ENCODE measurements at regions not wholly inside any gene's neighbourhood (a gene's known extent, or its start where the extent isn't known, plus 50 kb on each side); places are given as distances from the start of the nearest gene placed in this dataset.

DNA sequence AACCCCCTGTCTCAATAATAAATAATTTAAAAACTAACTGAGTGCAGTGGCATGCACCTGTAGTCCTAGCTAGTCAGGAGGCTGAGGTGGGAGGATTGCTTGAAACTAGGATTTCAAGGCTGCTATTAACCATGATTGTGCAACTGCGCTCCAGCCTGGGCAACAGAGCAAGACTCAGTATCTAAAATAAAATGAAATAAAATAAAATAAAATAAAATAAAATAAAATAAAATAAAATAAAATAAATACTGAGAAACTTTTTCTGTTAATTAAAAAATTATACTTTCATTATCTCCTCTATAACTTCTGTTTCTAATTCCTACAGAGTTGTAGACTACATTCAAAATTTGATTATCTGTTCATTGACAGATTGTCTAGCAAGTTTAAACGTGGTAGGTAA, 999.4 kb downstream of the ANKRD7 start:
- no peaks in the 10 kb centered on the region for H3K9me2 ChIP-seq (replicated peaks; ENCODE audit: insufficient read depth, low read length)
- H3K9ac ChIP-seq (ENCODE audit: low read length): no peak overlapping the region
- H4K20me1 ChIP-seq (ENCODE audit: low read depth, low read length): no peaks in the 10 kb centered on the region
- TF ChIP-seq EZH2phosphoT487 (conservative IDR thresholded peaks at IDR 0.05; ENCODE audit: low read length): no peak
- TF ChIP-seq, protein P1, sequence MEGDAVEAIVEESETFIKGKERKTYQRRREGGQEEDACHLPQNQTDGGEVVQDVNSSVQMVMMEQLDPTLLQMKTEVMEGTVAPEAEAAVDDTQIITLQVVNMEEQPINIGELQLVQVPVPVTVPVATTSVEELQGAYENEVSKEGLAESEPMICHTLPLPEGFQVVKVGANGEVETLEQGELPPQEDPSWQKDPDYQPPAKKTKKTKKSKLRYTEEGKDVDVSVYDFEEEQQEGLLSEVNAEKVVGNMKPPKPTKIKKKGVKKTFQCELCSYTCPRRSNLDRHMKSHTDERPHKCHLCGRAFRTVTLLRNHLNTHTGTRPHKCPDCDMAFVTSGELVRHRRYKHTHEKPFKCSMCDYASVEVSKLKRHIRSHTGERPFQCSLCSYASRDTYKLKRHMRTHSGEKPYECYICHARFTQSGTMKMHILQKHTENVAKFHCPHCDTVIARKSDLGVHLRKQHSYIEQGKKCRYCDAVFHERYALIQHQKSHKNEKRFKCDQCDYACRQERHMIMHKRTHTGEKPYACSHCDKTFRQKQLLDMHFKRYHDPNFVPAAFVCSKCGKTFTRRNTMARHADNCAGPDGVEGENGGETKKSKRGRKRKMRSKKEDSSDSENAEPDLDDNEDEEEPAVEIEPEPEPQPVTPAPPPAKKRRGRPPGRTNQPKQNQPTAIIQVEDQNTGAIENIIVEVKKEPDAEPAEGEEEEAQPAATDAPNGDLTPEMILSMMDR (IDR thresholded peaks at IDR 0.05; ENCODE audit: insufficient read depth, low read length, poor library complexity, severe bottlenecking): no peak
- H3K9me3 ChIP-seq (ENCODE audit: insufficient read depth, low read length): no peaks in the 10 kb centered on the region
- H3K4me2 ChIP-seq (ENCODE audit: low read depth, low read length, poor library complexity, severe bottlenecking): no peak overlapping the region
- H3K27ac ChIP-seq (ENCODE audit: low read depth, low read length): no peak overlapping the region
- no peaks in the 10 kb centered on the region for H3F3A ChIP-seq (ENCODE audit: insufficient read depth)
- no peaks in the 10 kb centered on the region for H3K27me3 ChIP-seq (ENCODE audit: low read length)
- no peaks in the 10 kb centered on the region for H3K36me3 ChIP-seq (ENCODE audit: low read length)
- H3K4me3 ChIP-seq (ENCODE audit: insufficient read depth, low read length, poor library complexity, severe bottlenecking): no peak overlapping the region
- no peak overlapping the region for H2AFZ ChIP-seq (ENCODE audit: low read depth, low read length, severe bottlenecking)
- H3K79me2 ChIP-seq (ENCODE audit: insufficient read depth, low read length): no peaks in the 10 kb centered on the region

DNA sequence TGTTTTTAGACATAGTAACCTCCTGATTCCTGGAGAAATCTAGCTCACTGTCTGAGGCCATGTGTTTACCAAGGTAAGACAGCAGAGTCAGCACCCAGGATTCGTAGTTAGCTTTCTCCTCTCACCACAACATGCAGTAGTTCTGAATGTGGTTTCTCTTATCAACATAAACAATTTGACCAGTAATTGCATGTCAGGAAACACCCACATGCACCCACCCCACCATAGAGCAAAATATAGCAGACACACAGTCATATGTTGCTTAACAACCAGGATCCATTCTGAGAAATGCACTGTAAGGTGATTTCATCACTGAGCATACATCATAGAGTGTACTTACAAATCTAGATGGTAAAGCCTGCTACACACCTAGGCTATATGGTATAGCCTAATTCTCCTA, 1004.0 kb downstream of the ANKRD7 start:
- no peaks in the 10 kb centered on the region for H3K79me2 ChIP-seq (ENCODE audit: insufficient read depth, low read length)
- no peak overlapping the region for H3K4me3 ChIP-seq (ENCODE audit: insufficient read depth, low read length, poor library complexity, severe bottlenecking)
- no peak overlapping the region for H3K9ac ChIP-seq (ENCODE audit: low read length)
- H3K9me2 ChIP-seq (replicated peaks; ENCODE audit: insufficient read depth, low read length): no peaks in the 10 kb centered on the region
- no peaks in the 10 kb centered on the region for H3F3A ChIP-seq (ENCODE audit: insufficient read depth)
- H3K9me3 ChIP-seq (ENCODE audit: insufficient read depth, low read length): no peaks in the 10 kb centered on the region
- H4K20me1 ChIP-seq (ENCODE audit: low read depth, low read length): no peaks in the 10 kb centered on the region
- H3K27me3 ChIP-seq (ENCODE audit: low read length): no peaks in the 10 kb centered on the region
- no peak overlapping the region for H3K27ac ChIP-seq (ENCODE audit: low read depth, low read length)
- H3K4me2 ChIP-seq (ENCODE audit: low read depth, low read length, poor library complexity, severe bottlenecking): no peak overlapping the region
- TF ChIP-seq, protein P1 (IDR thresholded peaks at IDR 0.05; ENCODE audit: insufficient read depth, low read length, poor library complexity, severe bottlenecking): no peak
- TF ChIP-seq EZH2phosphoT487 (conservative IDR thresholded peaks at IDR 0.05; ENCODE audit: low read length): no peak
- H3K36me3 ChIP-seq (ENCODE audit: low read length): no peaks in the 10 kb centered on the region
- H2AFZ ChIP-seq (ENCODE audit: low read depth, low read length, severe bottlenecking): no peak overlapping the region

DNA sequence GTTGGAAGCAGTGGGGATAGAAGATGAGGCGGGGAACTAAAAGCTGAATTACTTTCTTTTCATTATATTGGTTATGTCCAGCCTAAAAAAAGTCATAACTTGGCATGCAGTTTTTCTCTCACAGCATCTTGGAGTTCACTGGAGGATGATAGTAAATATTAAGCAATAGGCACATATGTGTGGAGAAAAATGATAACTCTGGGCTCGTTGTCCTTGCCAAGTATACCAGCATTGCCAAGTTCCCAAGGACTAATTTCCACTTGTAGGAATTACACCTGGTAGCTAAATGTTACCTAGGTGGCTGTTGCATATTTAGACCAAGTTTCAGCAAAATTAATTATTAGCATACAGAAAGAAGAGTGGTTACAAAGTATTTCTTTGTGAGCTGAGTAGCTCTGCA, 1007.6 kb downstream of the ANKRD7 start:
- TF ChIP-seq, protein P1 (IDR thresholded peaks at IDR 0.05; ENCODE audit: insufficient read depth, low read length, poor library complexity, severe bottlenecking): no peak
- no peak for TF ChIP-seq EZH2phosphoT487 (conservative IDR thresholded peaks at IDR 0.05; ENCODE audit: low read length)
- no peaks in the 10 kb centered on the region for H3K79me2 ChIP-seq (ENCODE audit: insufficient read depth, low read length)
- H3K4me2 ChIP-seq (ENCODE audit: low read depth, low read length, poor library complexity, severe bottlenecking): no peak overlapping the region
- no peak overlapping the region for H3K27ac ChIP-seq (ENCODE audit: low read depth, low read length)
- no peaks in the 10 kb centered on the region for H3K36me3 ChIP-seq (ENCODE audit: low read length)
- H3F3A ChIP-seq (ENCODE audit: insufficient read depth): no peaks in the 10 kb centered on the region
- H3K27me3 ChIP-seq (ENCODE audit: low read length): no peaks in the 10 kb centered on the region
- no peak overlapping the region for H3K9ac ChIP-seq (ENCODE audit: low read length)
- H4K20me1 ChIP-seq (ENCODE audit: low read depth, low read length): no peaks in the 10 kb centered on the region
- H3K9me2 ChIP-seq (replicated peaks; ENCODE audit: insufficient read depth, low read length): no peaks in the 10 kb centered on the region
- H3K9me3 ChIP-seq (ENCODE audit: insufficient read depth, low read length): no peaks in the 10 kb centered on the region
- H3K4me3 ChIP-seq (ENCODE audit: insufficient read depth, low read length, poor library complexity, severe bottlenecking): no peak overlapping the region
- no peak overlapping the region for H2AFZ ChIP-seq (ENCODE audit: low read depth, low read length, severe bottlenecking)
